GM18519 (cell line): ENCODE measurements at regions not wholly inside any gene's neighbourhood (a gene's known extent, or its start where the extent isn't known, plus 50 kb on each side); places are given as distances from the start of the nearest gene placed in this dataset.
"Not testable (repeated sequence)": the region's sequence is repeated elsewhere in the genome, so short reads cannot be mapped to it uniquely, and the experiment has no call there.

Experiments
- ATAC-seq: cut with Tn5 transposase; IDR thresholded peaks from one replicate; pipeline ENCODE4 v1.9.1; 2021; ENCODE audit warnings: mild to moderate bottlenecking, moderate library complexity; ENCODE audit not compliant: unreplicated experiment, low FRiP score

GRCh38 chr1:187763976-187764375, 935.2 kb downstream of the PLA2G4A start:
- no peak for ATAC-seq

GRCh38 chr1:187771396-187771795, 942.6 kb downstream of the PLA2G4A start:
- ATAC-seq: no peak

- no peak for ATAC-seq
Observed at GRCh38 chr1:187773168-187773567, 944.4 kb downstream of the PLA2G4A start.

- ATAC-seq: no peak
Observed at GRCh38 chr1:187787736-187788135, 959.0 kb downstream of the PLA2G4A start.

GRCh38 chr1:187788718-187789117, 960.0 kb downstream of the PLA2G4A start:
- no peak for ATAC-seq

GRCh38 chr1:187790724-187791123, 962.0 kb downstream of the PLA2G4A start:
- no peak for ATAC-seq

GRCh38 chr1:187794561-187794960, 965.8 kb downstream of the PLA2G4A start:
- ATAC-seq: no peak

GRCh38 chr1:187809549-187809948, 980.8 kb downstream of the PLA2G4A start:
- ATAC-seq: no peak

GRCh38 chr1:187816646-187817045, 987.9 kb downstream of the PLA2G4A start:
- no peak for ATAC-seq

GRCh38 chr1:187817782-187818181, 989.0 kb downstream of the PLA2G4A start:
- ATAC-seq: no peak

GRCh38 chr1:187819086-187819485, 990.3 kb downstream of the PLA2G4A start:
- no peak for ATAC-seq

GRCh38 chr1:187836557-187836956, 1007.8 kb downstream of the PLA2G4A start:
- no peak for ATAC-seq

GRCh38 chr1:187837787-187838186, 1009.0 kb downstream of the PLA2G4A start:
- no peak for ATAC-seq

- no peak for ATAC-seq
Observed at GRCh38 chr1:187838335-187839293, 1009.9 kb downstream of the PLA2G4A start.

- ATAC-seq: no peak
Observed at GRCh38 chr1:187839873-187840272, 1011.1 kb downstream of the PLA2G4A start.

- no peak for ATAC-seq
Observed at GRCh38 chr1:187840557-187840956, 1011.8 kb downstream of the PLA2G4A start.

- no peak for ATAC-seq
Observed at GRCh38 chr1:187842406-187843165, 1013.8 kb downstream of the PLA2G4A start.

- no peak for ATAC-seq
Observed at GRCh38 chr1:187844313-187844712, 1015.6 kb downstream of the PLA2G4A start.

GRCh38 chr1:187847531-187847930, 1018.8 kb downstream of the PLA2G4A start:
- ATAC-seq: no peak

- no peak for ATAC-seq
Observed at GRCh38 chr1:187848321-187848720, 1019.6 kb downstream of the PLA2G4A start.

GRCh38 chr1:187850146-187850545, 1021.4 kb downstream of the PLA2G4A start:
- ATAC-seq: not testable (repeated sequence)
